ENCODE measurements at regions not wholly inside any gene's neighbourhood (a gene's known extent, or its start where the extent isn't known, plus 50 kb on each side); places are given as distances from the start of the nearest gene placed in this dataset.

- H3K36me3 ChIP-seq (replicated peaks in 1 of 2; ENCODE audit: control insufficient read depth in 1 of 2, insufficient read depth in 2 of 2, low read length in 2 of 2), result no peaks in the 10 kb centered on the region
- intact Hi-C loops (cut with micrococcal nuclease), result no loop called here
Observed at GRCh38 chr18:56028514-56028913, 440.5 kb upstream of the TCF4 start.

DNA sequence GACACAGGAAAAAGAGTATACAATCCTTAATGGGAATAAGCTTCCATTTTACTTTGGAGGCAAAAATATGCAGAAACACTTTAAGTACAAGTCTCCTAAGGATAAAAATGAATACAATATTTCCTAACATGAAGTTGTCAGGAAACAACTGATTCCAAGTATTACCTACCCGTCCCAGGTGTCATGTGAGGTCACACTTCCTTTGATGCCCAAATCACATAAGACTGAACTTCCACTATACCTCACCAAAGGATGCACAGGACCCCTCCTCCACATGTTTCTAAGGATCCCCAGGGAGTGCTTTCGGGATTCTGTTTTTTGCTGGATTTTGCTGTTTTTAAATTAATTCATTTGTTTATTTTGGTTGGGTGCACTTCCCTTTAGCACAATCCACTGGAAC is 438.5 kb upstream of the TCF4 start:
- H3K36me3 ChIP-seq (replicated peaks in 1 of 2; ENCODE audit: control insufficient read depth in 1 of 2, insufficient read depth in 2 of 2, low read length in 2 of 2), result no peaks in the 10 kb centered on the region
- no peaks in the 10 kb centered on the region for H4K20me1 ChIP-seq (ENCODE audit: insufficient read depth, low read length)
- no peak for TF ChIP-seq CTCF (IDR thresholded peaks at IDR 0.05)
- no peak overlapping the region for H3K4me3 ChIP-seq (replicated peaks in 1 of 3; ENCODE audit: low read depth in 2 of 3, low read length in 3 of 3)
- H3K4me2 ChIP-seq (replicated peaks; ENCODE audit: extremely low read depth, low read length, poor library complexity, severe bottlenecking), result no peak overlapping the region
- H2AFZ ChIP-seq (ENCODE audit: insufficient read depth, low read depth, low read length, poor library complexity, severe bottlenecking), result no peak overlapping the region
- H3K9ac ChIP-seq (ENCODE audit: insufficient read depth, low read length, poor library complexity, severe bottlenecking), result no peak overlapping the region
- no peak overlapping the region for H3K27ac ChIP-seq (ENCODE audit: low read depth in 1 of 2, low read length in 2 of 2)
- H3K79me2 ChIP-seq (ENCODE audit: insufficient read depth, low read length), result no peaks in the 10 kb centered on the region
- H3K4me1 Mint-ChIP-seq, result no peaks in the 10 kb centered on the region
- H3K4me3 Mint-ChIP-seq, result no peak overlapping the region
- H3K27me3 ChIP-seq (ENCODE audit: control insufficient read depth in 2 of 2, insufficient read depth in 2 of 2, low read length in 2 of 2), result no peaks in the 10 kb centered on the region
- no peaks in the 10 kb centered on the region for H3K36me3 Mint-ChIP-seq
- no peak for DNase-seq
- no peaks in the 10 kb centered on the region for H3K4me1 ChIP-seq (ENCODE audit: control insufficient read depth in 1 of 2, insufficient read depth in 2 of 2, low read length in 2 of 2)
- no peaks in the 10 kb centered on the region for H3K27me3 Mint-ChIP-seq (ENCODE audit: low read depth in 3 of 3)
- peaks cover 2 to 7% (median 3%) of the 10 kb centered on the region in 7 donors for H3K9me3 Mint-ChIP-seq
- intact Hi-C loops (cut with micrococcal nuclease), result no loop called here
- H3K9me3 ChIP-seq (replicated peaks in 1 of 2; ENCODE audit: control insufficient read depth in 1 of 2, insufficient read depth in 1 of 2, low read length in 2 of 2), result no peaks in the 10 kb centered on the region
- no CpG with 5 or more reads among the region's 2 CpGs for WGBS (ENCODE audit: insufficient coverage)
- H3K27ac Mint-ChIP-seq, result no peak overlapping the region

More at GRCh38 chr18:56028514-56028913, 440.5 kb upstream of the TCF4 start:
- H3K9me3 Mint-ChIP-seq, result peaks cover 2 to 18% (median 11%) of the 10 kb centered on the region in 7 donors
- Histone ChIP-seq H3K27ac (ENCODE audit: low read depth in 1 of 2, low read length in 2 of 2) (no peak overlapping the region), H3K4me1 (ENCODE audit: control insufficient read depth in 1 of 2, insufficient read depth in 2 of 2, low read length in 2 of 2) (no peaks in the 10 kb centered on the region), H3K27me3 (ENCODE audit: control insufficient read depth in 2 of 2, insufficient read depth in 2 of 2, low read length in 2 of 2) (no peaks in the 10 kb centered on the region), H3K9me3 (replicated peaks in 1 of 2; ENCODE audit: control insufficient read depth in 1 of 2, insufficient read depth in 1 of 2, low read length in 2 of 2) (peaks cover 8% of the 10 kb centered on the region in 2 donors), H4K20me1 (ENCODE audit: insufficient read depth, low read length) (no peaks in the 10 kb centered on the region), H3K79me2 (ENCODE audit: insufficient read depth, low read length) (no peaks in the 10 kb centered on the region), H2AFZ (ENCODE audit: insufficient read depth, low read depth, low read length, poor library complexity, severe bottlenecking) (no peak overlapping the region), H3K4me3 (replicated peaks in 1 of 3; ENCODE audit: low read depth in 2 of 3, low read length in 3 of 3) (no peak overlapping the region), H3K9ac (ENCODE audit: insufficient read depth, low read length, poor library complexity, severe bottlenecking) (no peak overlapping the region), H3K4me2 (replicated peaks; ENCODE audit: extremely low read depth, low read length, poor library complexity, severe bottlenecking) (no peak overlapping the region)
- TF ChIP-seq CTCF (IDR thresholded peaks at IDR 0.05), result no peak
- no peaks in the 10 kb centered on the region for H3K4me1 Mint-ChIP-seq
- H3K36me3 Mint-ChIP-seq, result no peaks in the 10 kb centered on the region
- no CpG with 5 or more reads among the region's 1 CpG for WGBS (ENCODE audit: insufficient coverage)
- H3K27ac Mint-ChIP-seq, result no peak overlapping the region
- H3K4me3 Mint-ChIP-seq, result no peak overlapping the region
- H3K27me3 Mint-ChIP-seq (ENCODE audit: low read depth in 3 of 3), result no peaks in the 10 kb centered on the region
- DNase-seq, result no peak
